ENCODE measurements at regions not wholly inside any gene's neighbourhood (a gene's known extent, or its start where the extent isn't known, plus 50 kb on each side); places are given as distances from the start of the nearest gene placed in this dataset.
"Not testable (repeated sequence)": the region's sequence is repeated elsewhere in the genome, so short reads cannot be mapped to it uniquely, and the experiment has no call there.

DNA sequence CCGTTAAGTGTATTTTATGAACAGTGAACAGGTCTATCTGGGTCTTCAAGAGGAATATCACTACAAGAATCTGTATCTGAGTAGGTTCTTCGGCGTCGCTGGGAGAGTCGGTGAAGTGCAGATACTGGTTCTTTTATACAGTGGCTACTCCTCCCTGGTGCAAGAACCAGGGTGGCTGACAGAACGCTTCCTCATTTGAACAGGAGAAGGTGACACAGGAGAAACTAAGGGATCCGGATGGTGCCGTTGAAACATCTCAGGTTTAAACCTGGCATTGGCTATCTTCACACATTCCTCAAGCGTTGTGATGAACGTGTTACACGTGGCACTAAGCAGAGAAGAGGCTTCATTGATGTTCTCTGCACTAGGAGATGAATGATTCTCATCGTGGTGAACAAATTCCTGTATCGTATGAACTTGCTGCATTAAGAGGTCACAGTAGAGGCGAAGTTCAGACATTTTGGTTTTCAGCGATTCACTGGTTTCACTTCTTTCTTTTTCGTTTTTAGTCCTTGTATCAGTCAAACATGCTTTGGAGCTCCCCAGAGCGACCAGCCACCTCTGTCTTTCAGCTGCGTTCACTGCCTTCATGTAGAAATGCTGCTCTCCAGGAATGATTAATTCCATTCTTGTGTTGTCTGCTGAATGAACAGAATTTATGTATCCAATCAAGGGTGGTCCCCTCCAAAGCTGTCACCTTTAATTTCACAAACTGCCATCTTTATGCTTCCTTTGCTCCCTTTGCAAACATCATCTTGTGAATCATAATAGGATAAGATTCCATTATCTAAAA lies 54.6 kb upstream of the CEACAM21 start:
- not testable (repeated sequence) for H3K36me3 ChIP-seq (ENCODE audit: control insufficient read depth in 2 of 2, insufficient read depth in 2 of 2, low read length in 2 of 2); H3K9ac ChIP-seq (ENCODE audit: low read depth in 1 of 2, low read length in 2 of 2); H3K9me3 ChIP-seq (ENCODE audit: control insufficient read depth in 2 of 2, low read length in 2 of 2); H3K4me1 ChIP-seq (ENCODE audit: control insufficient read depth in 2 of 2, insufficient read depth in 2 of 2, low read length in 2 of 2)
- H3K27me3 ChIP-seq (ENCODE audit: control insufficient read depth in 2 of 2, insufficient read depth in 2 of 2, low read length in 2 of 2) = peaks cover 12 to 28% of the 10 kb centered on the region in 2 donors
- H3K4me3 ChIP-seq (ENCODE audit: low read length in 2 of 2) = peak overlapping the region in 1 of 2 donors; percentile 66
- peak overlapping the region; percentile 55 to 61 for H3K27ac ChIP-seq (ENCODE audit: low read depth in 2 of 2, low read length in 2 of 2)

DNA sequence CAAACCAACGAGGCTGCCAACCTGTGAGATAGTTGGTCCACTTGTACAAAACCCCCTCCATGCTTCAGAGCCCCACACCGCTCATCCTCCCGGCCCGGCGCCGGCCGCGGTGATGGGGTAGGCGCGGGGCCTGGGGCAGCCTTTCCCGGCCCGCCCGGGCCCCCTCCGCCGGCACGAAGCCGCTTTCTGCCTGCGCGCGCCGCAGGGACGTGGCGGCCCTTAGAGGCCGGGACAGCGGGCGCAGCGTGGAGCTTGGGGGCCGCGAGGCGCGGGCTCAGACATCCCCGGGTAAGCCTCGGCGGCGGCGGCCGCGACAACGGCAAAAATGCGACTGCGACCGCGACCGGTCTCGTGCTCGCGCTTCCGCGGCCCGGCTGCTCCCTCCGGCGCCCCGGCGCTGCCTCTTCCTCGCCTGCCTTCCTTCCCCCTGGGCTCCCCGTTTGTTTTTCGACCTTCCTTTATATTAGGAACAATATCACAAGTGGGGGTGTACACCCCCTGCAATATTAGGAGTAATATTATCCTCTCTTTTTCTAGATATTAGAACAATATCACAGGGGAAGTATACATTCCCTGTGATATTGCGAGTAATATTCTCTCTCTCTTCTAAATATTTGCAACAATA lies 53.9 kb upstream of the CEACAM21 start:
- Histone ChIP-seq H3K27me3 (ENCODE audit: control insufficient read depth in 2 of 2, insufficient read depth in 2 of 2, low read length in 2 of 2) (peaks cover 12 to 24% of the 10 kb centered on the region in 2 donors), H3K4me3 (ENCODE audit: low read length in 2 of 2) (peak overlapping the region in 1 of 2 donors; percentile 66), H3K9me3 (ENCODE audit: control insufficient read depth in 2 of 2, low read length in 2 of 2) (no peaks in the 10 kb centered on the region)

DNA sequence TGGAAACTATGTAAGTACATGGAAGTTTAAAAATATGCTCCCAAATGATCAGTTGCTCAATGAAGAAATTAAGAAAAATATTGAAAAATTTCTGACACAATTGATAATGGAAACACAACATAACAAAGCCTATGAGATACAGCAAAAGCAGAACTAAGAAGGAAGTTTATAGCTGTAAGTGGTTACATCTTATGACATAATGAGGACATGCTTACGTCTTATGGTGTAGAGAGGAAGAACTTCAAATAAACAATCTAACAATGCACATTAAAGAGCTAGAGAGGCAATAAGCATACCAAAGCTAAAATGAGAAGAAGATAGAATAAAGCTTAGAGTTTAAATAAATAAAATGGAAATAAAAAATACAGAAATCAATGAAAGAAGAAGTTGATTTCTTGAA lies 50.0 kb upstream of the CEACAM21 start:
- Histone ChIP-seq H3K27me3 (ENCODE audit: control insufficient read depth in 2 of 2, insufficient read depth in 2 of 2, low read length in 2 of 2) (peaks cover 12 to 24% of the 10 kb centered on the region in 2 donors), H3K4me3 (ENCODE audit: low read length in 2 of 2) (no peak overlapping the region), H3K27ac (ENCODE audit: low read depth in 2 of 2, low read length in 2 of 2) (no peak overlapping the region), H3K4me1 (ENCODE audit: control insufficient read depth in 2 of 2, insufficient read depth in 2 of 2, low read length in 2 of 2) (no peaks in the 10 kb centered on the region), H3K9me3 (ENCODE audit: control insufficient read depth in 2 of 2, low read length in 2 of 2) (no peaks in the 10 kb centered on the region), H3K9ac (ENCODE audit: low read depth in 1 of 2, low read length in 2 of 2) (no peak overlapping the region), H3K36me3 (ENCODE audit: control insufficient read depth in 2 of 2, insufficient read depth in 2 of 2, low read length in 2 of 2) (no peaks in the 10 kb centered on the region)

More for the DNA sequence above, 53.9 kb upstream of the CEACAM21 start:
- H3K27ac ChIP-seq (ENCODE audit: low read depth in 2 of 2, low read length in 2 of 2) = peak overlapping the region; percentile 55 to 61
- H3K36me3 ChIP-seq (ENCODE audit: control insufficient read depth in 2 of 2, insufficient read depth in 2 of 2, low read length in 2 of 2) = no peaks in the 10 kb centered on the region
- H3K4me1 ChIP-seq (ENCODE audit: control insufficient read depth in 2 of 2, insufficient read depth in 2 of 2, low read length in 2 of 2) = no peaks in the 10 kb centered on the region
- no peak overlapping the region for H3K9ac ChIP-seq (ENCODE audit: low read depth in 1 of 2, low read length in 2 of 2)
